ENCODE measurements at regions not wholly inside any gene's neighbourhood (a gene's known extent, or its start where the extent isn't known, plus 50 kb on each side); places are given as distances from the start of the nearest gene placed in this dataset.

GRCh38 chr6:92682516-92683398, 736.6 kb downstream of the EPHA7 start:
- Histone ChIP-seq H3K27me3 (replicated peaks in 1 of 4; ENCODE audit: control insufficient read depth in 3 of 4, extremely low read depth in 1 of 4, insufficient read depth in 3 of 4, low read length in 3 of 4) (peaks cover 0 to 1% (median 0%) of the 10 kb centered on the region in 4 experiments; a peak in 1 of 7 replicates), H3K36me3 (ENCODE audit: control insufficient read depth in 2 of 4, insufficient read depth in 4 of 4, low read length in 3 of 4) (no peaks in the 10 kb centered on the region), H3K18ac (ENCODE audit: extremely low read depth, low read length) (no peak overlapping the region), H3K4ac (replicated peaks; ENCODE audit: insufficient read length, low read depth, low read length) (no peak overlapping the region), H2BK5ac (ENCODE audit: low read depth, low read length) (no peak overlapping the region), H3K56ac (replicated peaks; ENCODE audit: insufficient read length, low read depth, low read length) (no peak overlapping the region), H2AFZ (ENCODE audit: low read length) (0 out of 2 replicates have a peak overlapping the region, but pooled peaks have one; percentile 41), H3K4me2 (ENCODE audit: insufficient read depth in 1 of 2, low read depth in 2 of 2, low read length in 2 of 2) (no peak overlapping the region), H4K8ac (ENCODE audit: extremely low read depth, insufficient read depth, low read length) (no peak overlapping the region), H4K91ac (replicated peaks; ENCODE audit: insufficient read length, low read length) (no peak overlapping the region), H2BK15ac (ENCODE audit: low read length) (no peak overlapping the region), H3K27ac (ENCODE audit: low read depth, low read length) (no peak overlapping the region), H2BK120ac (replicated peaks; ENCODE audit: low read depth, low read length) (no peak overlapping the region), H3K79me2 (ENCODE audit: control insufficient read depth in 1 of 2, insufficient read depth in 2 of 2, low read length in 2 of 2) (no peaks in the 10 kb centered on the region), H3K23ac (ENCODE audit: insufficient read length) (no peak overlapping the region), H3K4me3 (ENCODE audit: extremely low read depth in 1 of 4, insufficient read depth in 2 of 4, low read depth in 3 of 4, low read length in 4 of 4) (no peak overlapping the region), H3K9me3 (ENCODE audit: insufficient read depth in 2 of 2, low read depth in 1 of 2, low read length in 1 of 2) (no peaks in the 10 kb centered on the region), H3K4me1 (replicated peaks in 1 of 4; ENCODE audit: control insufficient read depth in 3 of 4, insufficient read depth in 4 of 4, low read length in 3 of 4) (no peaks in the 10 kb centered on the region), H3K14ac (ENCODE audit: insufficient read length) (no peak overlapping the region), H2BK12ac (ENCODE audit: low read depth, low read length) (no peak overlapping the region), H3K9ac (replicated peaks in 1 of 4; ENCODE audit: extremely low read depth in 1 of 4, low read depth in 3 of 4, low read length in 3 of 4) (peak overlapping the region in 1 of 4 experiments; percentile 10; a peak in 1 of 7 replicates), H4K5ac (ENCODE audit: insufficient read length, low read depth, low read length) (no peak overlapping the region), H3K23me2 (ENCODE audit: low read depth, low read length) (no peaks in the 10 kb centered on the region), H2BK20ac (ENCODE audit: low read length) (no peak overlapping the region), H2AK5ac (ENCODE audit: low read depth, low read length) (no peak overlapping the region), H3K79me1 (ENCODE audit: low read depth, low read length) (no peaks in the 10 kb centered on the region), H4K20me1 (replicated peaks in 1 of 2; ENCODE audit: control insufficient read depth in 1 of 2, insufficient read depth in 2 of 2, low read length in 2 of 2) (no peaks in the 10 kb centered on the region)
- no peak for FAIRE-seq
- no peak for DNase-seq (ENCODE audit: low read depth in 1 of 2, low spot score in 2 of 2)
- ChIA-PET POLR2A (ENCODE audit: partially characterized antibody) (no interaction called here), CTCF (ENCODE audit: partially characterized antibody) (interaction anchor here (0.6 to 1.4 kb wide), 2 partner anchors 15 to 302 kb away, joined by 3 read pairs; no protein-coding TSS in a partner anchor)
- 90% methylated on average over 4 of the region's 4 CpGs; no CpG with 5 or more reads in 1 of the 2 experiments for WGBS, 2 experiments (ENCODE audit: extremely low coverage in 1 of 2, insufficient coverage in 1 of 2, insufficient read length in 1 of 2, insufficient replicate concordance in 2 of 2, low coverage in 1 of 2, low lambda C conversion rate in 2 of 2, missing lambda C conversion rate in 1 of 2)
- TF ChIP-seq GABPA (IDR thresholded peaks at IDR 0.05; ENCODE audit: borderline replicate concordance, insufficient read depth, low read length) (no peak), TEAD4 (IDR thresholded peaks at IDR 0.05; ENCODE audit: low read depth, low read length) (no peak), TBP (IDR thresholded peaks at IDR 0.05; ENCODE audit: low read depth, low read length) (no peak), E2F6 (IDR thresholded peaks at IDR 0.05) (no peak), SIN3A (conservative IDR thresholded peaks at IDR 0.05 in 1 of 2, IDR thresholded peaks at IDR 0.05 in 1 of 2; ENCODE audit: low read depth in 1 of 2, low read length in 2 of 2) (no peak), CEBPB (IDR thresholded peaks at IDR 0.05; ENCODE audit: low read depth, low read length) (no peak), RAD21 (IDR thresholded peaks at IDR 0.05 in 1 of 2, conservative IDR thresholded peaks at IDR 0.05 in 1 of 2; ENCODE audit: low read depth in 2 of 2, low read length in 2 of 2) (no peak), ATF3 (IDR thresholded peaks at IDR 0.05; ENCODE audit: insufficient read depth, low read depth, low read length) (no peak), BACH1 (IDR thresholded peaks at IDR 0.05; ENCODE audit: low read length) (no peak), TAF1 (IDR thresholded peaks at IDR 0.05; ENCODE audit: low read depth, low read length) (no peak), SP4 (IDR thresholded peaks at IDR 0.05; ENCODE audit: low read length) (no peak)

All from H1 (cell line).